ENCODE measurements at regions not wholly inside any gene's neighbourhood (a gene's known extent, or its start where the extent isn't known, plus 50 kb on each side); places are given as distances from the start of the nearest gene placed in this dataset.

DNA sequence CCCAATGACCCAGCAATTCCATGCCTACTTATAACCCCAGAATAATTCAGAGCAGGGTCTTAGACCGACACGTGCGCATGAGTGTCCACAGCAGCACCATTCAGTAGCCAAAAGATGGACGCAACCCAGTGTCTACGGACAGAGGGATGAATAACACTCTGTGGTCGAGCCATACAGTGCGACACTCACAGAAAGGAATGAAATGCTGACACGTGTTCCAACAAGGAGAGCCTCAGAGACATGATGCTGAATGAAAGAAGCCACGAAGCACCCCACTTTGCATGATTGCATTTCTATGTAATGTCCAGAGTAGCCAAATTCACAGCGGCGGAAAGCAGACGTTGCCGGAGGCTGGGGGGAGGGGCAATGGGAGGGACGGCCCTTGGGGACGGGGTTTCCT lies 134.4 kb downstream of the CTTN start:
- H4K20me1 ChIP-seq (ENCODE audit: control insufficient read depth, insufficient read depth, insufficient read length), result no peaks in the 10 kb centered on the region
- H3K4me3 Mint-ChIP-seq, result no peak overlapping the region; a peak in 1 of 5 replicates
- H4K8ac ChIP-seq (replicated peaks; ENCODE audit: insufficient read length, low read depth, low read length), result no peak overlapping the region
- H3K27ac ChIP-seq (ENCODE audit: insufficient read length, low read depth, low read length), result no peak overlapping the region
- H2AFZ ChIP-seq (ENCODE audit: low read length), result no peak overlapping the region
- no peak overlapping the region for H2BK5ac ChIP-seq (ENCODE audit: insufficient read length, low read length)
- peaks cover 11% of the 10 kb centered on the region; the same call in 1 of the 2 replicates for H3K4me1 ChIP-seq (ENCODE audit: insufficient read depth, low read length)
- no peaks in the 10 kb centered on the region for H3K23me2 ChIP-seq (ENCODE audit: insufficient read length, low read depth, low read length, poor library complexity, severe bottlenecking)
- H3K4me1 Mint-ChIP-seq, result peaks cover 14 to 18% of the 10 kb centered on the region in 2 experiments
- peak overlapping the region in 2 of 3 experiments; percentile 85 to 91; a peak in 6 of 7 replicates for H3K27ac Mint-ChIP-seq
- no peaks in the 10 kb centered on the region for H3K27me3 ChIP-seq (ENCODE audit: insufficient read depth, low read length)
- peaks cover 0 to 6% (median 4%) of the 10 kb centered on the region in 3 experiments; a peak in 4 of 7 replicates for H3K36me3 Mint-ChIP-seq (ENCODE audit: insufficient read depth in 1 of 3, low read depth in 3 of 3)
- no peaks in the 10 kb centered on the region for H3K9me3 ChIP-seq (ENCODE audit: control insufficient read depth, low read depth, low read length)
- H3K18ac ChIP-seq (ENCODE audit: insufficient read length, low read depth, low read length), result no peak overlapping the region
- peaks cover 3% of the 10 kb centered on the region in 2 experiments; a peak in 4 of 5 replicates for H3K9me3 Mint-ChIP-seq
- no peak overlapping the region for H2BK120ac ChIP-seq (ENCODE audit: low read depth, low read length, poor library complexity, severe bottlenecking)
- H4K91ac ChIP-seq (ENCODE audit: insufficient read length, low read depth, low read length), result no peak overlapping the region
- H3K56ac ChIP-seq (ENCODE audit: insufficient read length, low read depth, low read length), result no peak overlapping the region
- no peak overlapping the region for H2BK15ac ChIP-seq (ENCODE audit: low read depth, low read length)
- no peak overlapping the region for H3K23ac ChIP-seq (ENCODE audit: insufficient read length, low read depth, low read length)
- DNase-seq, result no peak
- H3K4me2 ChIP-seq (ENCODE audit: insufficient read depth, insufficient read length, low read length), result no peak overlapping the region
- H3K9ac ChIP-seq (ENCODE audit: extremely low read depth, insufficient read length, low read length), result no peak overlapping the region
- no peaks in the 10 kb centered on the region for H3K27me3 Mint-ChIP-seq (ENCODE audit: low read depth)
- no peak overlapping the region for H2AK5ac ChIP-seq (ENCODE audit: insufficient read length, low read length)
- TF ChIP-seq CTCF (conservative IDR thresholded peaks at IDR 0.05), result no peak
- H3K79me1 ChIP-seq (ENCODE audit: insufficient read depth, low read depth, low read length, poor library complexity, severe bottlenecking), result no peaks in the 10 kb centered on the region
- H4K5ac ChIP-seq (ENCODE audit: insufficient read length, low read depth, low read length), result no peak overlapping the region
- no peak overlapping the region for H3K14ac ChIP-seq (ENCODE audit: insufficient read depth, low read length)
- no peak overlapping the region for H2BK12ac ChIP-seq (ENCODE audit: insufficient read length, low read depth, low read length)
- WGBS (ENCODE audit: extremely low coverage, insufficient read length, low lambda C conversion rate), result no CpG with 5 or more reads among the region's 15 CpGs
- no peak overlapping the region for H3K4ac ChIP-seq (ENCODE audit: low read depth, low read length)
- no peaks in the 10 kb centered on the region for H3K79me2 ChIP-seq (ENCODE audit: insufficient read depth, low read length)
- H3T11ph ChIP-seq (ENCODE audit: low read length), result no peak overlapping the region
- H2BK20ac ChIP-seq (ENCODE audit: low read depth, low read length, poor library complexity, severe bottlenecking), result no peak overlapping the region
